ENCODE measurements at regions not wholly inside any gene's neighbourhood (a gene's known extent, or its start where the extent isn't known, plus 50 kb on each side); places are given as distances from the start of the nearest gene placed in this dataset.

DNA sequence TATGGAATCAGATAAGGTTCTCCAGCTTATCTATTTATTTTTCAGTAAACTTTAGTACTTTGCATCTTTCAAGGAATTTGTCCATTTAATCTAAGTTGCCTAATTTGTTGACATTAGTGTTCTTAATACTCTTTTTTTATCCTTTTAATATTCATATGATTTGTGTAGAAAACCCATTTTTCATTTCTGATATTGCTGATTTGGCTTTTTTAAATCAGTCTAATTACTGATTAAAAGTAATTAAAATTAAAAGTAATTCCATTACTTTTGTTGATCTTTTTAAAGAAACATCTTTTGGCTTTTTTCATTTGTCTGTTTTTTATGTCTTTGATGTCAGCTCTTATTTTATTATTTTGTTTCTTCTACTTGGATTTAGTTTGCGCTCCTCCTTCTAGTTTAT, 101.2 kb downstream of the CGGBP1 start:
- H3K27ac ChIP-seq (ENCODE audit: low read depth in 1 of 2, low read length in 2 of 2): no peak overlapping the region
- H3K9ac ChIP-seq (ENCODE audit: low read depth in 1 of 2, low read length in 2 of 2): no peak overlapping the region
- TF ChIP-seq GABPA (IDR thresholded peaks at IDR 0.05 in 1 of 2, conservative IDR thresholded peaks at IDR 0.05 in 1 of 2): no peak
- no peak for TF ChIP-seq YY1 (IDR thresholded peaks at IDR 0.05)
- TF ChIP-seq, protein P1, sequence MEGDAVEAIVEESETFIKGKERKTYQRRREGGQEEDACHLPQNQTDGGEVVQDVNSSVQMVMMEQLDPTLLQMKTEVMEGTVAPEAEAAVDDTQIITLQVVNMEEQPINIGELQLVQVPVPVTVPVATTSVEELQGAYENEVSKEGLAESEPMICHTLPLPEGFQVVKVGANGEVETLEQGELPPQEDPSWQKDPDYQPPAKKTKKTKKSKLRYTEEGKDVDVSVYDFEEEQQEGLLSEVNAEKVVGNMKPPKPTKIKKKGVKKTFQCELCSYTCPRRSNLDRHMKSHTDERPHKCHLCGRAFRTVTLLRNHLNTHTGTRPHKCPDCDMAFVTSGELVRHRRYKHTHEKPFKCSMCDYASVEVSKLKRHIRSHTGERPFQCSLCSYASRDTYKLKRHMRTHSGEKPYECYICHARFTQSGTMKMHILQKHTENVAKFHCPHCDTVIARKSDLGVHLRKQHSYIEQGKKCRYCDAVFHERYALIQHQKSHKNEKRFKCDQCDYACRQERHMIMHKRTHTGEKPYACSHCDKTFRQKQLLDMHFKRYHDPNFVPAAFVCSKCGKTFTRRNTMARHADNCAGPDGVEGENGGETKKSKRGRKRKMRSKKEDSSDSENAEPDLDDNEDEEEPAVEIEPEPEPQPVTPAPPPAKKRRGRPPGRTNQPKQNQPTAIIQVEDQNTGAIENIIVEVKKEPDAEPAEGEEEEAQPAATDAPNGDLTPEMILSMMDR (IDR thresholded peaks at IDR 0.05; ENCODE audit: low read depth, low read length, missing input control): no peak
- TF ChIP-seq TAF1 (conservative IDR thresholded peaks at IDR 0.05): no peak
- no peaks in the 10 kb centered on the region for H3K4me1 ChIP-seq (ENCODE audit: control insufficient read depth in 4 of 4, insufficient read depth in 4 of 4, low read length in 3 of 4)
- WGBS: 90% methylated on average over 1 of the region's 1 CpG
- no peaks in the 10 kb centered on the region for H3K9me3 ChIP-seq (ENCODE audit: control insufficient read depth in 4 of 4, low read length in 3 of 4)
- H3K27me3 ChIP-seq (ENCODE audit: control insufficient read depth in 4 of 4, insufficient read depth in 4 of 4, low read length in 3 of 4): no peaks in the 10 kb centered on the region
- no peak overlapping the region for H3K4me3 ChIP-seq (ENCODE audit: low read depth in 1 of 3, low read length in 3 of 3)
- no peaks in the 10 kb centered on the region for H3K36me3 ChIP-seq (ENCODE audit: control insufficient read depth in 4 of 4, insufficient read depth in 3 of 4, low read depth in 1 of 4, low read length in 3 of 4)
- no peak for DNase-seq (ENCODE audit: low spot score)

DNA sequence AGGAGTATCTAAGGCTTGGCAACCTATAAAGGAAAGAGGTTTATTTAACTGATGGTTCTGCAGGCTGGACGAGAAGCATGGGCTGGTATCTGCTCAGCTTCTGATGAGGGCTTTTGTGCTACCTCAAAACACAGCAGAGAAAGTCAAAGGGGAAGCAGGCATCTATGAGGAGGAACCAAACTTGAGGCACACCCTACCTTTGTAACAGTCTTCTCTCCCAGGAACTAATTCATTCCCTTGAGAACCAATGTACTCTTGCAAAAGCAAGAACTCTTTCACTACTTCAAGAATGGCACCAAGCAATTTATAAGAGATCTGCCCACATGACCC, 109.0 kb downstream of the CGGBP1 start:
- no peak overlapping the region for H3K4me3 ChIP-seq (ENCODE audit: low read depth in 1 of 3, low read length in 3 of 3)
- TF ChIP-seq GABPA (IDR thresholded peaks at IDR 0.05 in 1 of 2, conservative IDR thresholded peaks at IDR 0.05 in 1 of 2) (no peak), YY1 (IDR thresholded peaks at IDR 0.05) (no peak), FOXA1 (IDR thresholded peaks at IDR 0.05) (no peak), FOXA2 (IDR thresholded peaks at IDR 0.05) (no peak), REST (IDR thresholded peaks at IDR 0.05) (no peak), MAX (IDR thresholded peaks at IDR 0.05) (no peak), NR2F2 (IDR thresholded peaks at IDR 0.05) (no peak), ZBTB33 (IDR thresholded peaks at IDR 0.05) (no peak), SP1 (IDR thresholded peaks at IDR 0.05) (no peak), JUND (IDR thresholded peaks at IDR 0.05) (no peak), RAD21 (IDR thresholded peaks at IDR 0.05) (no peak), TAF1 (conservative IDR thresholded peaks at IDR 0.05) (no peak), HNF4A (conservative IDR thresholded peaks at IDR 0.05) (no peak), HNF4G (IDR thresholded peaks at IDR 0.05) (no peak), RXRA (IDR thresholded peaks at IDR 0.05) (no peak)
- TF ChIP-seq, protein P2, sequence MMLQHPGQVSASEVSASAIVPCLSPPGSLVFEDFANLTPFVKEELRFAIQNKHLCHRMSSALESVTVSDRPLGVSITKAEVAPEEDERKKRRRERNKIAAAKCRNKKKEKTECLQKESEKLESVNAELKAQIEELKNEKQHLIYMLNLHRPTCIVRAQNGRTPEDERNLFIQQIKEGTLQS (IDR thresholded peaks at IDR 0.05): no peak
- H3K27me3 ChIP-seq (ENCODE audit: control insufficient read depth in 4 of 4, insufficient read depth in 4 of 4, low read length in 3 of 4): peaks cover 0 to 2% (median 0%) of the 10 kb centered on the region in 4 donors
- WGBS: 21% methylated on average over 1 of the region's 1 CpG
- H3K4me1 ChIP-seq (ENCODE audit: control insufficient read depth in 4 of 4, insufficient read depth in 4 of 4, low read length in 3 of 4): no peaks in the 10 kb centered on the region
- H3K9ac ChIP-seq (ENCODE audit: low read depth in 1 of 2, low read length in 2 of 2): no peak overlapping the region
- no peak for DNase-seq (ENCODE audit: low spot score)
- no peaks in the 10 kb centered on the region for H3K9me3 ChIP-seq (ENCODE audit: control insufficient read depth in 4 of 4, low read length in 3 of 4)
- H3K27ac ChIP-seq (ENCODE audit: low read depth in 1 of 2, low read length in 2 of 2): no peak overlapping the region
- no peaks in the 10 kb centered on the region for H3K36me3 ChIP-seq (ENCODE audit: control insufficient read depth in 4 of 4, insufficient read depth in 3 of 4, low read depth in 1 of 4, low read length in 3 of 4)

Data from liver (tissue), 8 donors.